ENCODE measurements at regions not wholly inside any gene's neighbourhood (a gene's known extent, or its start where the extent isn't known, plus 50 kb on each side); places are given as distances from the start of the nearest gene placed in this dataset.
A peak's percentile ranks its signal among the peaks of the same experiment; 100 is the strongest.

GRCh38 chr4:22217480-22217879 is 268.9 kb upstream of the KCNIP4 start:
- no peak for DNase-seq (ENCODE audit: low read depth)

GRCh38 chr4:22216278-22216677 is 267.7 kb upstream of the KCNIP4 start:
- no peak for DNase-seq (ENCODE audit: low read depth)

- DNase-seq (ENCODE audit: low read depth) = no peak
Measured at GRCh38 chr4:22215084-22215483, 266.5 kb upstream of the KCNIP4 start.

- DNase-seq (ENCODE audit: low read depth) = no peak
Measured at GRCh38 chr4:22203711-22204011, 255.1 kb upstream of the KCNIP4 start.

- DNase-seq (ENCODE audit: low read depth) = no peak
Measured at GRCh38 chr4:22202975-22203710, 254.6 kb upstream of the KCNIP4 start.

- DNase-seq (ENCODE audit: low read depth) = no peak
Measured at GRCh38 chr4:22202246-22202974, 253.8 kb upstream of the KCNIP4 start.

DNA sequence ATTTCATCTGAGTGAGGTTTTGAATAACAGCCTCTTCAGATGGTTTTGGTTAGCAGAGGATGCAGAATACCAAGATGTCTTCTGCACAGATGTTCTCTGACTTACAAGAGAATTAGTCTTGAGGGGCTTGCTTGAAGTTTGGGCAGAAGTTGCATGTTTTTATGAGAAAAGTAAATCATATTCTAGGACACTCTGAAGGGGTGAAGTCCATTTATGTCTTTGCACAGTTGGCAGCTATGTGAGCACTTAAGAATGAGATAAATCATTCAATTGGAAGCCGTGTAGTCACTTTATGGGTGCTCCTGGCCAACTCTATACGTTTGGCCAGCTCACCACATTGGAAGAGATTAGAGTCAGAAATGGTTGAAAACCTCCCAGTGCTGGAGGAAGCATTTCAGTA is 252.7 kb upstream of the KCNIP4 start:
- no peak for DNase-seq (ENCODE audit: low read depth)

DNA sequence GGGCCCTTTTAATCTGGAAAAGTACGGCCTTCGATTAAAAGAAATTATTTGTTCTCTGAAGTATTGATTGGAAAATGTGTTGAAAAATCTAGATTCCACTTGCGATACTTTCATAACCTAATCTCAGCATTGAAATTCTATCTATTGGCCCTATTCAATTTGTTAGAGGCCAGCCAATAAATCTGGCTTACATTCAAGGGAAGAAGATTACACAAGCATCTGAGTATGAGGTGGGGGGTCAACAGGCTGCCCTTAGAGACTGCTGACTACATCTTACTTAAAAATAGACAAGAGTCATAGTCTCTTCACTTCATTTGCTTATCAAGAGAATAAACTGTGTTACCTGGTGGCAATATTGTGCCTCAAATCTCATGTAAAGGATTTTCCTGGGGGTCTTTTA is 248.0 kb upstream of the KCNIP4 start:
- DNase-seq (ENCODE audit: low read depth) = no peak

- no peak for DNase-seq (ENCODE audit: low read depth)
Measured at GRCh38 chr4:22192084-22192511, 243.5 kb upstream of the KCNIP4 start.

DNA sequence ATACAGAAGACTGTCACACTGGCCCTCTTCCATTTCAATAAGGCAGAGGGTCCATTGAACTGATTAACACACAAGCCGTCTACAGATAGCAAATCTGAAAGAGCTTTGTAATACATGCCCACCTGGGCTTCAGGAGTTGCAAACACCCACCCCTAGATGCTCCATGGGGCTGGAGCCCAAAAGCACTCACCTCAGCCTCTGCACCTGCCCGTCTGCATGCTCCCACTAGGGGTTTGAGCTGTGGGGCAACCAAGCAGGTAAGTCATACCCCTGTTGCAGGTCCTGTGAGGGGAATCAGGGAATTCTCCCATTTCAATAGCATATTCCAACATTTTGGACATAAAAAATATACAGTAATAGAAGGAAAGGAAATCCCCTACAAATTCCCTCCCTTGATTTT is 243.0 kb upstream of the KCNIP4 start:
- no peak for DNase-seq (ENCODE audit: low read depth)

DNA sequence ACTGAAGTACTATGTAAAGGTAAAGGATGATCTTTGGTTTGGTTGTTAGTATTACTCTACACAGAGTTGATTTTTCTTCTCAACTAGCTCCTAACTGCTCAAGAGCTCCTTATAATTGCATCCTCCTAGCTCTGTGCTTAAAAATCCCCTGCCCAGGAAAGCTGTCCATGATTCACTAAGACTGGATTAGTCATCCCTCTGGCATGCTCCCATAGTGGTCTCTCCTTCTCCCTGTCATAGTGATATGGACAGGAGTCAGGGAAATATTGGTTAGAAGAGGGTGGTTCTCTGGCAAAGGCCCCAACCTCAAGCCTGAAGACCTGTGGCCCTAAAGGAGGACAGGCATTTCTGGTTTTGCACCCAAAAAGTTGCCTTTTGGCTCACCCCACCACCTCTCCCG is 242.3 kb upstream of the KCNIP4 start:
- peak; percentile 31 for DNase-seq (ENCODE audit: low read depth)

- DNase-seq (ENCODE audit: low read depth) = no peak
Measured at GRCh38 chr4:22187203-22187820, 238.7 kb upstream of the KCNIP4 start.

DNA sequence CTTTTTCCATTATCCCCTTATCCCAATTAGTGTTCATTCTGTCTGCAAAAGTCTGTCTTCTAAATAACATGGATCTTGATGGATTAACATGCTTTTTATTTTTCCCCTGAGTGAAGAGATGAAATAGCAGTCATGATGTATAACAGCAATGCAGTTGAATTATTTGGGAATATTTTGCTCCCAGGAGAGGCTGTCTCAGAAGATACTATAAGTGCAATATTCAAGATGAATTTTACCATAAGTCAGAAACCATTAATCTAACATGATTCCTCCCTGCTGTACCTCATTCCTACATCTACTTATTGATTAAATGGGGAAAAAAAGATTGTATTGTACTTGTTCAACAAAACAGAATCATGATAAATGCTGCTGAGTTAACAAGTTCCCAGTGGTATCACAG is 233.2 kb upstream of the KCNIP4 start:
- no peak for DNase-seq (ENCODE audit: low read depth)

DNA sequence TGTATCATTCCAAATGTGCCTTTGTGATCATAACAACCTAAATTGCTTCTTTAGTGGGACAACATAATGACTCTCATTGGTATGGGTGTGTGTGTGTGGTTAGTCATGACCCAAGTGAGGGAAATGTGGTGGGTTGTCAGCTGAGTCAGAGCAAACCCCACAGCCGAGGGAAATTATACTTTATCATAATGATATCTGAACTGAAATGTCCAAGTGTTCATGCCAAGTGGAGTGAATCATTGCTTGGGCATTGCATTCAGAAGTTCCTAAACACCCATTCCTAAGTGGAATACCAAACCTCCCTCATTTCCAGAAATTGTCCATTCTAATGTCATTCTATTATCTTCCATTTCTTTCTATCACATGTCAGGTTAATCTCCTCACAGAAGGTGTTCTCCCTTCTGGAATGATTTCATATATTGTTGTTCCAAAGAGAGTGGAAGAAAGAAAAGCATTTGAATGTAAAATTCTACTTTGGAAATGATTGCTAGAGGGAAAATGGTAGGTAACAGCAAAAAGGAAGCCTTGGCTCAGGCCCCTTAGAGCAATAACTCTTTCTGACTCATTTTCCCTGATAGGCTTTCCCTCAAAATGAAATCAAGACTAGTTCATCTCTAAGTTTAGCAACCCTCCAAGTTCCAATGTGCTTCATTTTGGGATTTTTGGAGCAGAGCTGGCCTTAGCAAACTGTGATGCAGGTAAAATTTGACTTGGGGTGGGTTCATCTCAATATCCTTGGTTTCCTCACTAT is 230.7 kb upstream of the KCNIP4 start:
- DNase-seq (ENCODE audit: low read depth) = peak; percentile 63

GRCh38 chr4:22174640-22175039 is 226.1 kb upstream of the KCNIP4 start:
- DNase-seq (ENCODE audit: low read depth) = no peak

- peak; percentile 29 for DNase-seq (ENCODE audit: low read depth)
Measured at GRCh38 chr4:22170353-22170752, 221.8 kb upstream of the KCNIP4 start.

GRCh38 chr4:22167201-22167600 is 218.6 kb upstream of the KCNIP4 start:
- no peak for DNase-seq (ENCODE audit: low read depth)

GRCh38 chr4:22162454-22162853 is 213.9 kb upstream of the KCNIP4 start:
- DNase-seq (ENCODE audit: low read depth) = no peak

DNA sequence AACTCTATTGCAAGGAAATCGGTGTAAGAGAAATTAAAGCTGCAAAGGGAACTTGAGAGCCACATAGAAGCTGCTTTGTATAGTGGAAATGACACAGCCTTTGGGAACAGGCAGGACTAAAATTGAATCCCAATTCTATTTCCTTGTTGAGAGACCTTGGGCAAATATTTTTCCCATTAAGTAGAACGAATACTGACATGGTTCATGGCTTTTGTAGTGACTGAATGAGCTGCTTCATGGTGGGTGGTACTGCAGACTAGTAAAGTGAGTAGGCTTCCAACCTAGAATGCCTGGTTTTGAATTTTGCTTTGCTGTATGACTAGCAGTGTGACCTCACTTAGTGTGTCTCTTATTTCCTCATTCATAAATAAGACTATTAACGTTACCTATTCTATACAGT is 182.2 kb upstream of the KCNIP4 start:
- DNase-seq (ENCODE audit: low read depth) = no peak

- DNase-seq (ENCODE audit: low read depth) = peak; percentile 1
Measured at GRCh38 chr4:22129454-22130029, 181.0 kb upstream of the KCNIP4 start.

- no peak for DNase-seq (ENCODE audit: low read depth)
Measured at GRCh38 chr4:22122062-22122461, 173.5 kb upstream of the KCNIP4 start.

DNA sequence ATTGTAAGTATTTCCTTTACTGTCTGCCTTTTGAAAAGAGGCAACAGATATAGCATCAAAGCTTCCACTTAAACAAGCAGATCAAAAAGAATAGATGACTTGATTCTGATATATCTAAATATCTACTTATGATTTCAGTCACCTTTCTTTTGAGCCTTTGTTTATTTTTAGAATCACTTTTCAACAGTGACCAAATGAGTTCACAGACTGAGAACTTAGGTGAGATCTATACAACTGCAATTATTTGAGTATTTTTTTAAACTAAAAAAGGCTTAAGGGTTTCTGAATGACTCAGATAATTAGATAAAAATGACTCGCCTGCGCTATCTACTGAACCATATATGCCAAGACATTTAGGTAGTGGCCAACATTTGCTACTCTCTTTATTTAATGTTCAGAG is 166.7 kb upstream of the KCNIP4 start:
- DNase-seq (ENCODE audit: low read depth) = no peak
